GM12892 (cell line): ENCODE measurements at regions not wholly inside any gene's neighbourhood (a gene's known extent, or its start where the extent isn't known, plus 50 kb on each side); places are given as distances from the start of the nearest gene placed in this dataset.

ENCODE experiments used
- POLR2A ChIP-seq: IDR thresholded peaks from 2 replicates; pipeline ENCODE4 v1.6.1; 2011; ENCODE audit warnings: low read depth, low read length, control low read depth
- POLR2AphosphoS5 ChIP-seq: IDR thresholded peaks from 2 replicates; pipeline ENCODE4 v1.6.1; 2011; ENCODE audit warnings: low read depth, low read length, control low read depth
- TAF1 ChIP-seq: IDR thresholded peaks from 2 replicates; pipeline ENCODE4 v1.6.1; 2011; ENCODE audit warnings: low read depth, mild to moderate bottlenecking, control low read depth, low read length, borderline replicate concordance

DNA sequence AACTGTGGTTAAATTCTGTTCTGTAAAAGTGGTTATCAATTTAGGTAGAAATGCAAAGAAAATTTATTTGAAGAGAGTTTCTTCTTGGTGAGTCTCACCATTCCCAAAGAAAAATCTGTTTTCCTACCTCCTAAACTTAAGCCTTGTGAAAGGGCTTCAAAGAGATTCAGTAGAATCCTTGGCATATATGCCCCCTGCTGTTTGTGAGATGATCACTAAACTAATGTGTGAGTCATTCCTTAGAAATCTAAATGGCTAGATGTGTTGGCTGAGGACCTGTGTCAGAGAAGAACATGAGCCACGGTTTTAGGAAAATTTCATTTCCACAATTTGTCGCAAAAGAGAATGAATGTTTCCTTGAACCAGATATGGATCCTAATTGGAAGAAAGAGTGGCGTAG, 260.9 kb downstream of the SLC7A11 start:
- TF ChIP-seq TAF1 (no peak), POLR2AphosphoS5 (no peak), POLR2A (no peak)
